Mucosa of descending colon (tissue), 3 donors: ENCODE measurements at regions not wholly inside any gene's neighbourhood (a gene's known extent, or its start where the extent isn't known, plus 50 kb on each side); places are given as distances from the start of the nearest gene placed in this dataset.
"Not testable (repeated sequence)": the region's sequence is repeated elsewhere in the genome, so short reads cannot be mapped to it uniquely, and the experiment has no call there.

Experiments
- ATAC-seq: fragments of 200-7000 bp; cut with Tn5 transposase; one replicate; pipeline ENCODE4 v1.9.1; 2020; ENCODE audit warnings: mild to moderate bottlenecking, moderate library complexity
- DNase-seq, 3 donors: peaks; one replicate each; pipeline ENCODE4 v3.0.0-alpha.2; 2020
- H3K36me3 ChIP-seq: fragments of 200-600 bp; one replicate; pipeline ENCODE4 v1.8.0; 2021; ENCODE audit warnings: low read depth, mild to moderate bottlenecking
- H3K4me1 ChIP-seq: fragments of 200-600 bp; one replicate; pipeline ENCODE4 v1.8.0; 2021; ENCODE audit warnings: low read depth, mild to moderate bottlenecking
- H3K4me3 ChIP-seq: fragments of 200-600 bp; one replicate; pipeline ENCODE4 v1.8.0; 2021; ENCODE audit warnings: mild to moderate bottlenecking
- H3K9me3 ChIP-seq: fragments of 200-600 bp; one replicate; pipeline ENCODE4 v1.8.0; 2021; ENCODE audit warnings: mild to moderate bottlenecking
- intact Hi-C, 2 donors: fragments of 100-400 bp; cut with DNase I in 1 of 2; cut with micrococcal nuclease in 1 of 2; formaldehyde crosslinking; loops; one replicate each; pipeline versions ENCODE4 v1.11.0 to v1.11.1; 2022; cut with DNase I, micrococcal nuclease
- TF ChIP-seq, protein P1 (sequence below): fragments of 200-600 bp; IDR thresholded peaks from one replicate; pipeline ENCODE4 v1.8.0; 2022; ENCODE audit warnings: antibody characterized with exemption, mild to moderate bottlenecking
- donor health status: DM: no; HTN: no; CAD: no; lungs with moderate emphysema.
- donor health status: DM: no; HTN: no; CAD: no.
- donor health status: DM: no; HTN: yes; CAD: no.

DNA sequence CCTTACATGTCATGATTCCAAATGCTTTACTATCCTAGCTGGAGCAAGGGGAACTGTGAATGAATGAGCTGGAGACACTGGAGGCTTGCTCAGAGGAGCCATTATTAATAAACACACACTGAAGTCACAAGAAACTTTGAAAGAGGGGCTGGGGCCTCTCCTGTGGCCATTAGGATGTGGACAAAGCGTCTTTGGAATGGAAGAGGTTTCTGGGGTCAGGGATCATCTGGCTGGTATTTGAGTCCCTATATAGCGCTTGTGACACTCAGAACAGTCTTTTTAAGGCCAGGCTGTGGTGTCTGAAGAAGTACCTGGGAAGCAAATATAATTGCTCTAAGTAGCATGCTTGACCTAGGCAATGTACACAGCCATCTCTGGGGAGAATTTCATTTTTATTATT lies 193.0 kb downstream of the JCAD start:
- no peak overlapping the region for H3K4me3 ChIP-seq
- no peak for ATAC-seq
- intact Hi-C loops: no loop called here

DNA sequence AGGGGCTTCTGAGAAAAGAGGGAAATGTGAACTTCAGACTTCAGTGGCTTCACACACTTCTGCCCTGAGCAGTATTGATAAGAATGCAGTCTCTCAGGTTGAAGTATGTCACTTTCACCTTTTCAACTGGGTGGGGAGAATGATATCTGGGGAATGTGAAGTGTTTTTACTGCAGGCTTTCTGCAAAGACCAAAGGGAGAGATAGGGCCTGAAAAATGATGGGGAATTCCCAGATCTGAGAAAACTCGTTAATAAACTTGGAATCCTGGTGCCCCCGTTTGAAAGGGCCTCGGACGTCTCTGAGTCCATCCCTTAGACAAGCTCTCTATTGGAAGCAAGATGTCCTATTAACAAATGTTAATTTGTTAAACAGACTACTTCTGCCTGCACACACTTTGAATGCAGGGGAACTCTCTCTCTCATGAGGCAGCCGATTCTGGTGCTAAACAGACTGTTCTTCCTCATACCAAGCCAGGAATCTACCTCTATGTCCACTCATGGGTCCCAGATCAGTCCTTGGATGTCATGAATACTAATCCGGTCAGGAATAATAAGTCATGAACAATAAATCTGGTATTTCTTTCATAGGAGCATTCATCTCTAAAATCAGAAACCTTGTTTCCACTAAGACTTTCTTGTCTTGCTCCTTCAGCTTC lies 193.6 kb downstream of the JCAD start:
- no peak for DNase-seq
- TF ChIP-seq, protein P1, sequence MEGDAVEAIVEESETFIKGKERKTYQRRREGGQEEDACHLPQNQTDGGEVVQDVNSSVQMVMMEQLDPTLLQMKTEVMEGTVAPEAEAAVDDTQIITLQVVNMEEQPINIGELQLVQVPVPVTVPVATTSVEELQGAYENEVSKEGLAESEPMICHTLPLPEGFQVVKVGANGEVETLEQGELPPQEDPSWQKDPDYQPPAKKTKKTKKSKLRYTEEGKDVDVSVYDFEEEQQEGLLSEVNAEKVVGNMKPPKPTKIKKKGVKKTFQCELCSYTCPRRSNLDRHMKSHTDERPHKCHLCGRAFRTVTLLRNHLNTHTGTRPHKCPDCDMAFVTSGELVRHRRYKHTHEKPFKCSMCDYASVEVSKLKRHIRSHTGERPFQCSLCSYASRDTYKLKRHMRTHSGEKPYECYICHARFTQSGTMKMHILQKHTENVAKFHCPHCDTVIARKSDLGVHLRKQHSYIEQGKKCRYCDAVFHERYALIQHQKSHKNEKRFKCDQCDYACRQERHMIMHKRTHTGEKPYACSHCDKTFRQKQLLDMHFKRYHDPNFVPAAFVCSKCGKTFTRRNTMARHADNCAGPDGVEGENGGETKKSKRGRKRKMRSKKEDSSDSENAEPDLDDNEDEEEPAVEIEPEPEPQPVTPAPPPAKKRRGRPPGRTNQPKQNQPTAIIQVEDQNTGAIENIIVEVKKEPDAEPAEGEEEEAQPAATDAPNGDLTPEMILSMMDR: no peak
- Histone ChIP-seq H3K9me3 (no peaks in the 10 kb centered on the region), H3K36me3 (no peaks in the 10 kb centered on the region), H3K4me3 (no peak overlapping the region), H3K4me1 (no peaks in the 10 kb centered on the region)
- ATAC-seq: no peak
- intact Hi-C loops: no loop called here

More for the DNA sequence above, 193.0 kb downstream of the JCAD start:
- Histone ChIP-seq H3K9me3 (no peaks in the 10 kb centered on the region), H3K4me1 (no peaks in the 10 kb centered on the region), H3K36me3 (no peaks in the 10 kb centered on the region)
- TF ChIP-seq, protein P1: no peak
- no peak for DNase-seq

DNA sequence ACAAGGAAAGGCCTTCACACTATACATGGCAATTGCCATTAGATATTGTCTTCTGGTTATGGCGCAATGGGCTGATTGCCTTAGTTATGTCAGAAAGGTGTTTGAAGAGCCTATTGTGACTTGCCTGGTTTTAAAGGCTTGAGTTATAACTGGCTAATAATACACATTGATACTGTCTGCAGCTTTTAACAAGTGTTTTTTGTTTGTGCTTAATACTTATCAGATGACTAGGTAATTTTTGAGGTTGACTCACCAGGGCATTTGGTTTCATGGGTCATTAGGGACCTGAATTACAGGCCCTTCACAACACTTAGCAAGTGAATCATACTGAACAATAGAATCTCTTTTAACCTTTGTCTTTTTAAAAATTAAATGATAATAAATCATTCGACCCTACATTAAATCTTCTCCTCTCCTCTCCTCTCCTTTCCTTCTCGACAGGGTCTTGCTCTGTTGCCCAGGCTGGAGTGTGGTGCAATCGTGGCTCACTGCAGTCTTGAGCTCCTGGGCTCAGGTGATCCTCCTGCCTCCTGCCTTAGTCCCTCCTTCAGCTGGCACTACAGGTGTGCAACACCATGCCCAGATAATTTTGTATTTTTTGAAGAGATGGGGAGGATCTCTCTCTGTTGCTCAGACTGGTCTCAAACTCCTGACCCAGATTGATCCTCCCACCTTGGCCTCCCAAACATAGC lies 196.3 kb downstream of the JCAD start:
- Histone ChIP-seq H3K36me3 (no peaks in the 10 kb centered on the region), H3K4me1 (no peaks in the 10 kb centered on the region), H3K9me3 (no peaks in the 10 kb centered on the region), H3K4me3 (no peak overlapping the region)
- intact Hi-C loops: no loop called here
- DNase-seq (no peak), ATAC-seq (no peak)
- TF ChIP-seq, protein P1: no peak

DNA sequence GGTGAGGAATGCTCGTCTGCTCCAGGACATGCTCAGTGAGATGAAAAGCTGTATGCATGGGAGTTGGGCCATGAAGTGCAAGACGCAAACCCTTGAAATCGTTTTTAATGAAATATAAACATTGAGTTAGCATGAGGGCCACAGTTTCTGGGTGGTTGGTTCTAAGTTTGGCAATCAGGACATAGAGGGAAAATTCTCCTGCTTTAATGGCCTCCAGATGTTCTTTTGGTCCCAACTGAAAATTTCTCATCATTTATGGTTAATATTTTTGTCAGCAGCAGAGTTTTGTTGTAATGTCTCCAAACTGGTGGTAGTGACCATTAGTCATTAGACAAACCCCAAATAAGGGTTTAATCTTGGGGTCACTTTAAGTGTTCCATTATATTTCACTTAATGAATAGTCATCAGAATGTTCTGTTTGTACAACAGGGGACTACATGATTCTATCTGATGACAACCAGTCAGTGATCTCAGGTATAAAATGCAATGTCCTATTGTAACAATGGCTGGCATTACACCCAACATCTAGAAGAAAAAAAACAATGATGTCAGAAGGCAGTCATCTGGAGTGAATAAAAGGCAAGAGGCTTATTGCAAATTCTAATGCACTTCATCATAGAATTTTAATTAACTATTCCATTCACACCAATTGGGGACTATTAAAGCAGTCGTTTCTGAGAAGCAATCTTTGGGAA lies 197.4 kb downstream of the JCAD start:
- Histone ChIP-seq H3K4me3 (no peak overlapping the region), H3K36me3 (no peaks in the 10 kb centered on the region), H3K9me3 (no peaks in the 10 kb centered on the region), H3K4me1 (no peaks in the 10 kb centered on the region)
- DNase-seq (no peak), ATAC-seq (no peak)
- intact Hi-C loops: no loop called here
- TF ChIP-seq, protein P1: no peak

DNA sequence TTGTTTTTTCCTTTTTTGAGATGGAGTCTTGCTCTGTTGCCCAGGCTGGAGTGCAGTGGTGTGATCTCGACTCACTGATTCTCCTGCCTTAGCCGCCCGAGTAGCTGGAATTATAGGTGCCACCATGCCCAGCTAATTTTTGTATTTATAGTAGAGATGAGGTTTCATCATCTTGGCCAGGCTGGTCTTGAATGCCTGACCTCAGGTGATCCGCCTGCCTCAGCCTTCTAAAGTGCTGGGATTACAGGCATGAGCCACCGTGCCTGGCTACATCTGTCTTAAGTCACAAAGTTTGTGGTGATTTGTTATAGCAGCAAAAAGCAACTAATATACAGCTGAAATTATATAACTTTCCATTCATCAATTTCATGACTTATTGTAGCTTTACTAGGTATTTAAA lies 198.2 kb downstream of the JCAD start:
- H3K36me3 ChIP-seq, H3K4me1 ChIP-seq, H3K4me3 ChIP-seq, intact Hi-C loops, ATAC-seq, H3K9me3 ChIP-seq, DNase-seq: not testable (repeated sequence)

- DNase-seq (no peak), ATAC-seq (no peak)
- Histone ChIP-seq H3K9me3 (no peaks in the 10 kb centered on the region), H3K4me1 (no peaks in the 10 kb centered on the region), H3K4me3 (no peak overlapping the region), H3K36me3 (no peaks in the 10 kb centered on the region)
- intact Hi-C loops: no loop called here
- TF ChIP-seq, protein P1: no peak
Measured at GRCh38 chr10:29860166-29860565, 199.2 kb downstream of the JCAD start.
